ENCODE measurements at regions not wholly inside any gene's neighbourhood (a gene's known extent, or its start where the extent isn't known, plus 50 kb on each side); places are given as distances from the start of the nearest gene placed in this dataset.
A peak's percentile ranks its signal among the peaks of the same experiment; 100 is the strongest.

- DNase-seq, result no peak
Observed at GRCh38 chr9:113646946-113647914, 183.7 kb downstream of the RGS3 start.

- no peak for DNase-seq
Observed at GRCh38 chr9:113648048-113648447, 184.5 kb downstream of the RGS3 start.

GRCh38 chr9:113648586-113648985, 185.1 kb downstream of the RGS3 start:
- no peak for DNase-seq

GRCh38 chr9:113649054-113649453, 185.5 kb downstream of the RGS3 start:
- DNase-seq, result peak; percentile 26

GRCh38 chr9:113649855-113650206, 186.3 kb downstream of the RGS3 start:
- no peak for DNase-seq

GRCh38 chr9:113650207-113651131, 186.9 kb downstream of the RGS3 start:
- DNase-seq, result no peak

- no peak for DNase-seq
Observed at GRCh38 chr9:113651896-113652295, 188.4 kb downstream of the RGS3 start.

GRCh38 chr9:113652355-113653152, 189.0 kb downstream of the RGS3 start:
- no peak for DNase-seq

- no peak for DNase-seq
Observed at GRCh38 chr9:113653746-113654604, 190.4 kb downstream of the RGS3 start.

- DNase-seq, result no peak
Observed at GRCh38 chr9:113654605-113655428, 191.3 kb downstream of the RGS3 start.

- no peak for DNase-seq
Observed at GRCh38 chr9:113656771-113657670, 193.5 kb downstream of the RGS3 start.

- peak; percentile 64 for DNase-seq
Observed at GRCh38 chr9:113657765-113658544, 194.4 kb downstream of the RGS3 start.

GRCh38 chr9:113658545-113658895, 195.0 kb downstream of the RGS3 start:
- no peak for DNase-seq

- DNase-seq, result no peak
Observed at GRCh38 chr9:113659039-113659438, 195.5 kb downstream of the RGS3 start.

- no peak for DNase-seq
Observed at GRCh38 chr9:113659740-113660139, 196.2 kb downstream of the RGS3 start.

GRCh38 chr9:113660196-113660595, 196.7 kb downstream of the RGS3 start:
- no peak for DNase-seq

GRCh38 chr9:113661074-113661473, 197.5 kb downstream of the RGS3 start:
- no peak for DNase-seq

GRCh38 chr9:113664181-113664875, 200.8 kb downstream of the RGS3 start:
- no peak for DNase-seq

All from RPMI8226 (cell line).